ENCODE measurements at regions not wholly inside any gene's neighbourhood (a gene's known extent, or its start where the extent isn't known, plus 50 kb on each side); places are given as distances from the start of the nearest gene placed in this dataset.

- no peak for TF ChIP-seq POLR2AphosphoS5 (IDR thresholded peaks at IDR 0.05; ENCODE audit: low read depth, low read length)
- TF ChIP-seq TCF7L2 (IDR thresholded peaks at IDR 0.05; ENCODE audit: low read depth, low read length), result no peak
- TF ChIP-seq, protein P1, sequence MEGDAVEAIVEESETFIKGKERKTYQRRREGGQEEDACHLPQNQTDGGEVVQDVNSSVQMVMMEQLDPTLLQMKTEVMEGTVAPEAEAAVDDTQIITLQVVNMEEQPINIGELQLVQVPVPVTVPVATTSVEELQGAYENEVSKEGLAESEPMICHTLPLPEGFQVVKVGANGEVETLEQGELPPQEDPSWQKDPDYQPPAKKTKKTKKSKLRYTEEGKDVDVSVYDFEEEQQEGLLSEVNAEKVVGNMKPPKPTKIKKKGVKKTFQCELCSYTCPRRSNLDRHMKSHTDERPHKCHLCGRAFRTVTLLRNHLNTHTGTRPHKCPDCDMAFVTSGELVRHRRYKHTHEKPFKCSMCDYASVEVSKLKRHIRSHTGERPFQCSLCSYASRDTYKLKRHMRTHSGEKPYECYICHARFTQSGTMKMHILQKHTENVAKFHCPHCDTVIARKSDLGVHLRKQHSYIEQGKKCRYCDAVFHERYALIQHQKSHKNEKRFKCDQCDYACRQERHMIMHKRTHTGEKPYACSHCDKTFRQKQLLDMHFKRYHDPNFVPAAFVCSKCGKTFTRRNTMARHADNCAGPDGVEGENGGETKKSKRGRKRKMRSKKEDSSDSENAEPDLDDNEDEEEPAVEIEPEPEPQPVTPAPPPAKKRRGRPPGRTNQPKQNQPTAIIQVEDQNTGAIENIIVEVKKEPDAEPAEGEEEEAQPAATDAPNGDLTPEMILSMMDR (IDR thresholded peaks at IDR 0.05), result no peak
- TF ChIP-seq SIN3A (IDR thresholded peaks at IDR 0.05; ENCODE audit: borderline replicate concordance, insufficient read depth, low read depth, low read length), result no peak
- no peak for DNase-seq (ENCODE audit: low read depth, low spot score)
- no peak for ATAC-seq
- CTCF ChIA-PET, result no interaction called here
- Histone ChIP-seq H3K27ac (ENCODE audit: low read length) (no peak overlapping the region), H3K9me3 (ENCODE audit: control insufficient read depth, insufficient read depth, low read depth, low read length) (peaks cover 2% of the 10 kb centered on the region; the same call in 1 of the 2 replicates), H3K4me3 (ENCODE audit: low read depth in 2 of 2, low read length in 2 of 2) (no peak overlapping the region), H3K27me3 (ENCODE audit: control insufficient read depth, insufficient read depth, low read length) (no peaks in the 10 kb centered on the region), H3K36me3 (ENCODE audit: control insufficient read depth, insufficient read depth, low read length) (no peaks in the 10 kb centered on the region), H3K4me1 (ENCODE audit: control insufficient read depth, insufficient read depth, low read length) (no peaks in the 10 kb centered on the region)
- intact Hi-C loops (cut with micrococcal nuclease; ENCODE audit: unreplicated experiment), result no loop called here
- in situ Hi-C loops (cut with HindIII; ENCODE audit: low pct_unique_long_range_greater_than_20kb, low sequenced_read_pairs), result no loop called here
- no TSS peak for BruUV-seq (replicated peaks)
- POLR2A ChIA-PET, result interaction anchor here (0.5 kb wide), 1 partner anchor 32 kb away, joined by 3 read pairs; no protein-coding TSS in a partner anchor
These were observed 303.1 kb downstream of the RPLP1 start for GRCh38 chr15:69755551-69756310.

GRCh38 chr15:69756440-69756839 lies 303.8 kb downstream of the RPLP1 start:
- ATAC-seq (no peak), DNase-seq (ENCODE audit: low read depth, low spot score) (no peak)
- POLR2A ChIA-PET, result no interaction called here
- intact Hi-C loops (cut with micrococcal nuclease; ENCODE audit: unreplicated experiment), result no loop called here
- Histone ChIP-seq H3K4me1 (ENCODE audit: control insufficient read depth, insufficient read depth, low read length) (no peaks in the 10 kb centered on the region), H3K27ac (ENCODE audit: low read length) (no peak overlapping the region), H3K4me3 (ENCODE audit: low read depth in 2 of 2, low read length in 2 of 2) (no peak overlapping the region), H3K27me3 (ENCODE audit: control insufficient read depth, insufficient read depth, low read length) (no peaks in the 10 kb centered on the region), H3K36me3 (ENCODE audit: control insufficient read depth, insufficient read depth, low read length) (no peaks in the 10 kb centered on the region), H3K9me3 (ENCODE audit: control insufficient read depth, insufficient read depth, low read depth, low read length) (peaks cover 2% of the 10 kb centered on the region; the same call in 1 of the 2 replicates)
- CTCF ChIA-PET, result no interaction called here
- no TSS peak for BruUV-seq (replicated peaks)
- TF ChIP-seq SIN3A (IDR thresholded peaks at IDR 0.05; ENCODE audit: borderline replicate concordance, insufficient read depth, low read depth, low read length), result no peak
- no peak for TF ChIP-seq REST (IDR thresholded peaks at IDR 0.05; ENCODE audit: insufficient read depth in 1 of 2, low read depth in 2 of 2, low read length in 1 of 2)
- TF ChIP-seq POLR2AphosphoS5 (IDR thresholded peaks at IDR 0.05; ENCODE audit: low read depth, low read length), result no peak
- no peak for TF ChIP-seq TCF7L2 (IDR thresholded peaks at IDR 0.05; ENCODE audit: low read depth, low read length)
- TF ChIP-seq, protein P1 (IDR thresholded peaks at IDR 0.05), result no peak
- in situ Hi-C loops (cut with HindIII; ENCODE audit: low pct_unique_long_range_greater_than_20kb, low sequenced_read_pairs), result no loop called here
